Left lobe of liver (tissue), 2 donors: ENCODE measurements at regions not wholly inside any gene's neighbourhood (a gene's known extent, or its start where the extent isn't known, plus 50 kb on each side); places are given as distances from the start of the nearest gene placed in this dataset.
"Not testable (repeated sequence)": the region's sequence is repeated elsewhere in the genome, so short reads cannot be mapped to it uniquely, and the experiment has no call there.

ENCODE experiments used
- ATAC-seq: fragments of 200-7000 bp; cut with Tn5 transposase; one replicate; pipeline ENCODE4 v1.9.1; 2020; ENCODE audit warnings: mild to moderate bottlenecking, moderate library complexity
- DNase-seq: peaks from one replicate; pipeline ENCODE4 v3.0.0-alpha.2; 2020; ENCODE audit warnings: low spot score
- donor health status: DM: no; HTN: no; CAD: no; lungs with moderate emphysema.
- donor health status: DM: no; HTN: yes; CAD: no.

GRCh38 chr5:105054406-105054805, 1491.8 kb upstream of the NUDT12 start:
- no peak for DNase-seq
- no peak for ATAC-seq

- ATAC-seq: no peak
Observed at GRCh38 chr5:105042623-105043022, 1480.0 kb upstream of the NUDT12 start.

GRCh38 chr5:105036814-105037213, 1474.2 kb upstream of the NUDT12 start:
- not testable (repeated sequence) for ATAC-seq, DNase-seq

More at GRCh38 chr5:105042623-105043022, 1480.0 kb upstream of the NUDT12 start:
- no peak for DNase-seq

GRCh38 chr5:105034401-105034763, 1471.8 kb upstream of the NUDT12 start:
- ATAC-seq (no peak), DNase-seq (no peak)

- no peak for ATAC-seq
- no peak for DNase-seq
Observed at GRCh38 chr5:105033637-105034400, 1471.2 kb upstream of the NUDT12 start.

- no peak for ATAC-seq
Observed at GRCh38 chr5:105032917-105033316, 1470.3 kb upstream of the NUDT12 start.

GRCh38 chr5:105030153-105030552, 1467.6 kb upstream of the NUDT12 start:
- no peak for ATAC-seq
- DNase-seq: no peak

More at GRCh38 chr5:105032917-105033316, 1470.3 kb upstream of the NUDT12 start:
- DNase-seq: no peak

GRCh38 chr5:105015098-105015497, 1452.5 kb upstream of the NUDT12 start:
- ATAC-seq (no peak), DNase-seq (no peak)

- no peak for ATAC-seq
- no peak for DNase-seq
Observed at GRCh38 chr5:104998572-104998971, 1436.0 kb upstream of the NUDT12 start.

GRCh38 chr5:104998169-104998568, 1435.6 kb upstream of the NUDT12 start:
- ATAC-seq: no peak
- DNase-seq: no peak

- no peak for ATAC-seq
- DNase-seq: no peak
Observed at GRCh38 chr5:104987074-104987473, 1424.5 kb upstream of the NUDT12 start.

- ATAC-seq (no peak), DNase-seq (no peak)
Observed at GRCh38 chr5:104977529-104977928, 1414.9 kb upstream of the NUDT12 start.

GRCh38 chr5:104967806-104968410, 1405.3 kb upstream of the NUDT12 start:
- DNase-seq (no peak), ATAC-seq (no peak)

- DNase-seq (no peak), ATAC-seq (no peak)
Observed at GRCh38 chr5:104965006-104965405, 1402.4 kb upstream of the NUDT12 start.

GRCh38 chr5:104955479-104955878, 1392.9 kb upstream of the NUDT12 start:
- ATAC-seq (no peak), DNase-seq (no peak)

GRCh38 chr5:104952876-104953275, 1390.3 kb upstream of the NUDT12 start:
- no peak for DNase-seq
- ATAC-seq: no peak

GRCh38 chr5:104951829-104952228, 1389.2 kb upstream of the NUDT12 start:
- DNase-seq (no peak), ATAC-seq (no peak)

GRCh38 chr5:104947076-104947475, 1384.5 kb upstream of the NUDT12 start:
- no peak for ATAC-seq
- DNase-seq: no peak

GRCh38 chr5:104942735-104943134, 1380.1 kb upstream of the NUDT12 start:
- no peak for DNase-seq
- ATAC-seq: no peak

- ATAC-seq (no peak), DNase-seq (no peak)
Observed at GRCh38 chr5:104941030-104941645, 1378.5 kb upstream of the NUDT12 start.

GRCh38 chr5:104937598-104937997, 1375.0 kb upstream of the NUDT12 start:
- ATAC-seq: no peak

GRCh38 chr5:104932431-104932830, 1369.8 kb upstream of the NUDT12 start:
- ATAC-seq (no peak), DNase-seq (no peak)

More at GRCh38 chr5:104937598-104937997, 1375.0 kb upstream of the NUDT12 start:
- no peak for DNase-seq
